GM18909 (cell line): ENCODE measurements at regions not wholly inside any gene's neighbourhood (a gene's known extent, or its start where the extent isn't known, plus 50 kb on each side); places are given as distances from the start of the nearest gene placed in this dataset.
A peak's percentile ranks its signal among the peaks of the same experiment; 100 is the strongest.

Experiments used
- ATAC-seq: cut with Tn5 transposase; IDR thresholded peaks from one replicate; pipeline ENCODE4 v1.9.1; 2021; ENCODE audit warnings: mild to moderate bottlenecking; ENCODE audit not compliant: unreplicated experiment, poor library complexity

GRCh38 chr1:70866542-70867264 is 180.9 kb downstream of the PTGER3 start:
- ATAC-seq: no peak

GRCh38 chr1:70871790-70872189 is 175.8 kb downstream of the PTGER3 start:
- no peak for ATAC-seq

- ATAC-seq: no peak
These were observed 173.6 kb downstream of the PTGER3 start for GRCh38 chr1:70874063-70874462.

- ATAC-seq: no peak
These were observed 172.8 kb downstream of the PTGER3 start for GRCh38 chr1:70874818-70875217.

GRCh38 chr1:70877343-70877742 is 170.3 kb downstream of the PTGER3 start:
- no peak for ATAC-seq

GRCh38 chr1:70887936-70888335 is 159.7 kb downstream of the PTGER3 start:
- ATAC-seq: no peak

- ATAC-seq: no peak
These were observed 158.9 kb downstream of the PTGER3 start for GRCh38 chr1:70888722-70889121.

- ATAC-seq: no peak
These were observed 157.2 kb downstream of the PTGER3 start for GRCh38 chr1:70890408-70890807.

- no peak for ATAC-seq
These were observed 156.4 kb downstream of the PTGER3 start for GRCh38 chr1:70891051-70891843.

- ATAC-seq: no peak
These were observed 155.5 kb downstream of the PTGER3 start for GRCh38 chr1:70892140-70892539.

- ATAC-seq: no peak
These were observed 154.7 kb downstream of the PTGER3 start for GRCh38 chr1:70892930-70893329.

GRCh38 chr1:70893381-70893780 is 154.2 kb downstream of the PTGER3 start:
- no peak for ATAC-seq

GRCh38 chr1:70895531-70895930 is 152.1 kb downstream of the PTGER3 start:
- no peak for ATAC-seq

GRCh38 chr1:70896224-70896623 is 151.4 kb downstream of the PTGER3 start:
- ATAC-seq: no peak

GRCh38 chr1:70897273-70897672 is 150.3 kb downstream of the PTGER3 start:
- ATAC-seq: no peak

- ATAC-seq: no peak
These were observed 147.9 kb downstream of the PTGER3 start for GRCh38 chr1:70899735-70900134.

- no peak for ATAC-seq
These were observed 145.4 kb downstream of the PTGER3 start for GRCh38 chr1:70902211-70902610.

- ATAC-seq: no peak
These were observed 140.8 kb downstream of the PTGER3 start for GRCh38 chr1:70906800-70907199.

- no peak for ATAC-seq
These were observed 139.9 kb downstream of the PTGER3 start for GRCh38 chr1:70907563-70908310.

- ATAC-seq: no peak
These were observed 138.3 kb downstream of the PTGER3 start for GRCh38 chr1:70909262-70909822.

- ATAC-seq: peak; percentile 67
These were observed 137.6 kb downstream of the PTGER3 start for GRCh38 chr1:70910013-70910412.
